Mesothelial cell of epicardium (in vitro differentiated cells): ENCODE measurements at regions not wholly inside any gene's neighbourhood (a gene's known extent, or its start where the extent isn't known, plus 50 kb on each side); places are given as distances from the start of the nearest gene placed in this dataset.
A peak's percentile ranks its signal among the peaks of the same experiment; 100 is the strongest.
"Not testable (repeated sequence)": the region's sequence is repeated elsewhere in the genome, so short reads cannot be mapped to it uniquely, and the experiment has no call there.

Experiments
- DNase-seq, 2 experiments: peaks; one replicate each; pipeline ENCODE4 v3.0.0; 2021; ENCODE audit warnings: low spot score in 2 of 2; ENCODE audit not compliant: unreplicated experiment in 2 of 2
- H3K27ac Mint-ChIP-seq: 2 replicates; pipeline ENCODE4 v1.8.0; 2021; ENCODE audit warnings: mixed read lengths
- H3K27me3 Mint-ChIP-seq: 2 replicates; pipeline ENCODE4 v1.8.0; 2021; ENCODE audit warnings: low read depth, mixed read lengths
- H3K36me3 Mint-ChIP-seq: 2 replicates; pipeline ENCODE4 v1.8.0; 2021; ENCODE audit warnings: mixed read lengths
- H3K4me1 Mint-ChIP-seq: 2 replicates; pipeline ENCODE4 v1.8.0; 2021; ENCODE audit warnings: mixed read lengths
- H3K4me3 Mint-ChIP-seq: 2 replicates; pipeline ENCODE4 v1.8.0; 2021; ENCODE audit warnings: mild to moderate bottlenecking, moderate library complexity, mixed read lengths
- H3K9me3 Mint-ChIP-seq: 2 replicates; pipeline ENCODE4 v1.8.0; 2021; ENCODE audit warnings: mixed read lengths
- CTCF ChIP-seq: fragments of 200-600 bp; sonication (generic); IDR thresholded peaks from one replicate; pipeline ENCODE4 v1.5.0; 2021; ENCODE audit warnings: antibody characterized with exemption; ENCODE audit not compliant: unreplicated experiment

DNA sequence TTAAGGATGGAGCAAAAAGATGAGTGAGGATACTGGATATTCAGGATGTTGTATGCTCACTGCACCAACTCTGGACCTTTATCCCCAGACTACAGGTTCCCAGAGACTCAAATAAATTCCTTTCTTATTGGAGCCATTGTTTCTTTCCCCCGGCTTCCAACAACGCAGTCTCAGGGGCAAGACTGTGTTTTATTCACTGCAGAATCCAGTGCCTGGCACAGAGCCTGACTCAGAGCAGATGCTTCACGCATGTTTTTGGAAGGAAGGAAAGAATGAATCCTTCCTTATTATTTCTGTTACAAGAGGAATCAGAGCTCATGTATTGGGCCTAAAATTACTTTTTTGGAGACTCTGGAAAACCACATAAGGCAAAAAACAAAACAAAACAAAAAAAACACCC, 96.0 kb upstream of the VGLL4 start:
- Mint-ChIP-seq H3K4me1 (peaks cover 10% of the 10 kb centered on the region), H3K36me3 (no peaks in the 10 kb centered on the region), H3K9me3 (no peaks in the 10 kb centered on the region), H3K27me3 (no peaks in the 10 kb centered on the region), H3K4me3 (no peak overlapping the region), H3K27ac (no peak overlapping the region)
- DNase-seq: no peak
- no peak for TF ChIP-seq CTCF

DNA sequence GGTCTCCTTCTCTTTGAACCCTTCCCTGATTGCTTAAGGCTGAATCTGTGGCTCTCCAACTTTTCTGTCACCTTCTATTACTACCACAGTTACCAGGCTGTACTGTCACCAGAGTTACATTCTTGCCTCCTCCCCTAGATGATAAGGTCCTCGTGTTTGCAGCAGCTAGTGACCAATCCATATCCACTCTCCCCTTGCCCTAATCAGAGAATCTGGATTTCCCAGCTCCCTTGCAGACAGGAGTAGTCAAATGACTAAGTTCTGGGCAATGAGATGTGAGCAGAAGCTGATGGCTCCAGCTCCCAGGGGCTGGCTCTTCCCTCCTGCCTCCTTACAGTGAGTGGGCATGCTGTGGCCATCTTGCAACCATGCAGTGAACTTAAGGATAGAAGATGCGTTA, 95.4 kb upstream of the VGLL4 start:
- Mint-ChIP-seq H3K27ac (no peak overlapping the region), H3K27me3 (no peaks in the 10 kb centered on the region), H3K36me3 (no peaks in the 10 kb centered on the region), H3K9me3 (no peaks in the 10 kb centered on the region), H3K4me3 (no peak overlapping the region), H3K4me1 (peaks cover 10% of the 10 kb centered on the region)
- no peak for TF ChIP-seq CTCF
- DNase-seq: no peak

DNA sequence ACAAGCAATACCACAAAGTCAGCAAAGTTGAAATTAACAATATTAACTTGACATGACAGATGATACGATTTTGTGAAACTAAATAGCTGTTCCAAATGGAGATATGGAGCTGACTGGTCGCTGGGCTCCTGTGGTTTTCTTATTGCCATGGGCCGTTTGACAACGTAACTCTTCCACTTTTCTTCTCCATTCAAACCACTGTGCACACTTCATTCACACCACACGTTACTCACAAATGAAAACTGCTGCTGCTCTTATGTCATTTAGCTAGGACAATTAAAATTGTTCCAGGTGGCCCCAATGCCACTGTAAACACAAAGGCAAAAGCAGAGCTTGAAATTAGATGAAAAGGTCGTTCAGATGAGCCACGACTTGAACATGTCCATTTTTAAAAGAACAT, 94.0 kb upstream of the VGLL4 start:
- H3K4me1 Mint-ChIP-seq: peaks cover 10% of the 10 kb centered on the region
- H3K4me3 Mint-ChIP-seq: no peak overlapping the region
- no peak overlapping the region for H3K27ac Mint-ChIP-seq
- H3K36me3 Mint-ChIP-seq: no peaks in the 10 kb centered on the region
- no peak for DNase-seq
- TF ChIP-seq CTCF: no peak
- no peaks in the 10 kb centered on the region for H3K27me3 Mint-ChIP-seq
- no peaks in the 10 kb centered on the region for H3K9me3 Mint-ChIP-seq

- Mint-ChIP-seq H3K27ac (peak overlapping the region; percentile 23), H3K27me3 (no peaks in the 10 kb centered on the region), H3K4me3 (no peak overlapping the region), H3K4me1 (peaks cover 10% of the 10 kb centered on the region), H3K36me3 (no peaks in the 10 kb centered on the region), H3K9me3 (no peaks in the 10 kb centered on the region)
- no peak for TF ChIP-seq CTCF
- no peak for DNase-seq
Measured at GRCh38 chr3:11736136-11736833, 92.6 kb upstream of the VGLL4 start.

DNA sequence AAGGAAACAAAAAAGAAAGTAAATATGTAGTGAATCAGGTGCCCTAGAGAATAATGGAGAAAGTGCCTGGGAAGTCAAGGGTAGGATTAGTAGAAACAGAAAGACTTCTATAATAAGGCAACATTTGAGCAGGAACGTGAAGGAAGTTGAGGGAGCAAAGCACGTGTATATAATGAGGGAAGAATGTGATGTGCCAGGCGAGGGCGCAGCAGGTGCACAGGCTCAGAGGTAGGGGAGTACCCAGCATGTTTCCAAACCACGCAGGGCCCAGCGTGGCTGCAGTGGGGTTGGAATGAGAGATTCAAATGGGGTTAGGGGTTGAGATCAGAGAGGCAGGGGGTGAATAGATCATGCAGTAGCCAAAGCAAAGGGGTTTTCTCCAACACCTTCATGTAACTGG, 91.9 kb upstream of the VGLL4 start:
- TF ChIP-seq CTCF: no peak
- no peak for DNase-seq
- Mint-ChIP-seq H3K4me3 (no peak overlapping the region), H3K9me3 (no peaks in the 10 kb centered on the region), H3K36me3 (no peaks in the 10 kb centered on the region), H3K4me1 (peaks cover 10% of the 10 kb centered on the region), H3K27ac (no peak overlapping the region), H3K27me3 (peaks cover 2% of the 10 kb centered on the region)

DNA sequence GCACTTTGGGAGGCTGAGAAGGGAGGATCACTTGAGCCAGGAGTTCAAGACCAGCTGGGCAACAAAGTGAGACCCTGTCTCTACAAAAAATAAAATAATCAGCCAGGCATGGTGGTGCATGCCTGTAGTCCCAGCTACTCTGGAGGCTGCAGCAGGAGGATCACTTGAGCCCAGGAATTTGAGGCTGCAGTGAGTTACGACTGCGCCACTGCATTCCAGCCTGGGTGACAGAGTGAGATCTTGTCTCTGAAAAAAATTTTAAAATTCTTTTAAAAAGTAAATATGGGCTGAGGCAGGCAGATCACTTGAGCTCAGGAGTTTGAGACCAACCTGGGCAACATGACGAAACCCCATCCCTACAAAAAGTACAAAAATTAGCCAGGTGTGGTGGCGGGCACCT, 91.4 kb upstream of the VGLL4 start:
- not testable (repeated sequence) for H3K27me3 Mint-ChIP-seq, DNase-seq, H3K9me3 Mint-ChIP-seq, H3K4me3 Mint-ChIP-seq, H3K27ac Mint-ChIP-seq, H3K4me1 Mint-ChIP-seq, H3K36me3 Mint-ChIP-seq
